HEK293 (cell line): ENCODE measurements at regions not wholly inside any gene's neighbourhood (a gene's known extent, or its start where the extent isn't known, plus 50 kb on each side); places are given as distances from the start of the nearest gene placed in this dataset.
A peak's percentile ranks its signal among the peaks of the same experiment; 100 is the strongest.

Source experiments
- CTCF ChIA-PET: fragments of 350-600 bp; formaldehyde crosslinking; extraction: SDS; loops from one replicate; lab custom pipeline; 2021; ENCODE audit warnings: antibody characterized with exemption; lab: Yijun Ruan, JAX
- POLR2A ChIA-PET: fragments of 300-600 bp; formaldehyde crosslinking; extraction: SDS; loops from one replicate; lab custom pipeline; 2020; ENCODE audit warnings: antibody characterized with exemption, inconsistent platforms; lab: Yijun Ruan, JAX
- H3K27ac ChIP-seq: fragments of 200-500 bp; sonication (Bioruptor generic); 2 replicates; pipeline ENCODE4 v1.5.1; 2014; ENCODE audit warnings: low read depth, low read length, control low read depth, inconsistent platforms; ENCODE audit errors: extremely low read depth
- H3K36me3 ChIP-seq, 2 experiments: fragments of 200-500 bp in 1 of 2; sonication (Bioruptor generic) in 1 of 2; 1 replicate in 1 of 2; 2 replicates in 1 of 2; pipeline ENCODE4 v1.5.1; 2014 to 2017; ENCODE audit warnings: inconsistent platforms in 2 of 2, low read length in 2 of 2; ENCODE audit not compliant: control insufficient read depth in 2 of 2, insufficient read depth in 1 of 2
- H3K4me1 ChIP-seq: fragments of 200-500 bp; sonication (Bioruptor generic); 2 replicates; pipeline ENCODE4 v1.5.1; 2014; ENCODE audit warnings: mild to moderate bottlenecking, low read length, inconsistent platforms; ENCODE audit not compliant: control insufficient read depth, insufficient read depth
- H3K4me3 ChIP-seq: 2 replicates; pipeline ENCODE4 v1.5.1; 2011; ENCODE audit warnings: low read depth, mild to moderate bottlenecking, control low read depth, low read length, moderate library complexity
- H3K9me3 ChIP-seq: fragments of 200-500 bp; sonication (Bioruptor generic); 2 replicates; pipeline ENCODE4 v1.5.1; 2014; ENCODE audit warnings: low read depth, low read length, inconsistent platforms; ENCODE audit not compliant: control insufficient read depth, insufficient read depth
- AEBP2 ChIP-seq: fragments of 450-650 bp; formaldehyde crosslinking; IDR thresholded peaks from 2 replicates; pipeline ENCODE4 v1.5.1; 2016; ENCODE audit warnings: missing biosample characterization, missing genetic modification characterization, borderline replicate concordance
- GLIS1 ChIP-seq: fragments of 450-650 bp; formaldehyde crosslinking; IDR thresholded peaks from 2 replicates; pipeline ENCODE4 v1.5.1; 2016; ENCODE audit warnings: missing biosample characterization, missing genetic modification characterization
- PRDM6 ChIP-seq: fragments of 450-650 bp; formaldehyde crosslinking; IDR thresholded peaks from 2 replicates; pipeline ENCODE4 v1.5.1; 2017; ENCODE audit warnings: missing biosample characterization, missing genetic modification characterization
- SCRT1 ChIP-seq: fragments of 450-650 bp; formaldehyde crosslinking; IDR thresholded peaks from 2 replicates; pipeline ENCODE4 v1.5.1; 2016; ENCODE audit warnings: missing biosample characterization, missing genetic modification characterization, borderline replicate concordance
- ZBTB17 ChIP-seq: fragments of 450-650 bp; formaldehyde crosslinking; IDR thresholded peaks from 2 replicates; pipeline ENCODE4 v1.5.1; 2016; ENCODE audit warnings: missing biosample characterization, missing genetic modification characterization
- ZIC2 ChIP-seq: fragments of 450-650 bp; formaldehyde crosslinking; IDR thresholded peaks from 2 replicates; pipeline ENCODE4 v1.5.1; 2016; ENCODE audit warnings: missing biosample characterization, missing genetic modification characterization
- ZNF10 ChIP-seq: fragments of 450-650 bp; formaldehyde crosslinking; IDR thresholded peaks from 2 replicates; pipeline ENCODE4 v1.5.1; 2017; ENCODE audit warnings: missing biosample characterization, missing genetic modification characterization
- ZNF155 ChIP-seq: fragments of 450-650 bp; formaldehyde crosslinking; IDR thresholded peaks from 2 replicates; pipeline ENCODE4 v1.5.1; 2016; ENCODE audit warnings: missing biosample characterization, missing genetic modification characterization
- ZNF16 ChIP-seq: fragments of 450-650 bp; formaldehyde crosslinking; IDR thresholded peaks from 2 replicates; pipeline ENCODE4 v1.5.1; 2016; ENCODE audit warnings: low read depth, missing biosample characterization, missing genetic modification characterization
- ZNF221 ChIP-seq: fragments of 450-650 bp; formaldehyde crosslinking; IDR thresholded peaks from 2 replicates; pipeline ENCODE4 v1.5.1; 2017; ENCODE audit warnings: missing biosample characterization, missing genetic modification characterization, borderline replicate concordance
- ZNF26 ChIP-seq: fragments of 450-650 bp; formaldehyde crosslinking; IDR thresholded peaks from 2 replicates; pipeline ENCODE4 v1.5.1; 2016; ENCODE audit warnings: missing biosample characterization, missing genetic modification characterization
- ZNF37A ChIP-seq: fragments of 450-650 bp; IDR thresholded peaks from 2 replicates; pipeline ENCODE4 v1.5.1; 2018; ENCODE audit warnings: missing biosample characterization, missing genetic modification characterization
- ZNF473 ChIP-seq: fragments of 450-650 bp; formaldehyde crosslinking; IDR thresholded peaks from 2 replicates; pipeline ENCODE4 v1.5.1; 2017; ENCODE audit warnings: missing biosample characterization, missing genetic modification characterization
- ZNF501 ChIP-seq: fragments of 450-650 bp; formaldehyde crosslinking; IDR thresholded peaks from 2 replicates; pipeline ENCODE4 v1.5.1; 2016; ENCODE audit warnings: missing biosample characterization, missing genetic modification characterization
- ZNF521 ChIP-seq: fragments of 450-650 bp; formaldehyde crosslinking; IDR thresholded peaks from 2 replicates; pipeline ENCODE4 v1.5.1; 2017; ENCODE audit warnings: missing biosample characterization, mild to moderate bottlenecking, missing genetic modification characterization
- ZNF544 ChIP-seq: fragments of 450-650 bp; formaldehyde crosslinking; IDR thresholded peaks from 2 replicates; pipeline ENCODE4 v1.5.0; 2017; ENCODE audit warnings: missing biosample characterization, missing genetic modification characterization
- ZNF549 ChIP-seq: fragments of 450-650 bp; IDR thresholded peaks from 2 replicates; pipeline ENCODE4 v1.5.1; 2018; ENCODE audit warnings: missing biosample characterization, missing genetic modification characterization, mild to moderate bottlenecking, inconsistent platforms, moderate library complexity
- ZNF645 ChIP-seq: fragments of 450-650 bp; formaldehyde crosslinking; IDR thresholded peaks from 2 replicates; pipeline ENCODE4; 2016; ENCODE audit warnings: missing biosample characterization, missing genetic modification characterization
- ZSCAN23 ChIP-seq: fragments of 450-650 bp; formaldehyde crosslinking; IDR thresholded peaks from 2 replicates; pipeline ENCODE4 v1.5.1; 2016; ENCODE audit warnings: missing biosample characterization, missing genetic modification characterization

- H3K4me3 ChIP-seq, result no peak overlapping the region
- ChIA-PET CTCF (no interaction called here), POLR2A (no interaction called here)
- H3K9me3 ChIP-seq, result no peaks in the 10 kb centered on the region
- H3K27ac ChIP-seq, result no peak overlapping the region
- TF ChIP-seq ZNF10 (tag by site-specific recombination), result no peak
- TF ChIP-seq ZIC2 (tag by site-specific recombination), result peak; percentile 90
- no peak for TF ChIP-seq PRDM6 (tag by site-specific recombination)
- no peak for TF ChIP-seq AEBP2 (tag by site-specific recombination)
- TF ChIP-seq ZNF37A (tag by site-specific recombination), result no peak
- 0 out of 2 replicates have a peak, but pooled peaks have one; percentile 18 for TF ChIP-seq GLIS1 (tag by site-specific recombination)
- H3K36me3 ChIP-seq, result no peaks in the 10 kb centered on the region
- no peaks in the 10 kb centered on the region for H3K4me1 ChIP-seq
Observed at GRCh38 chr20:48075591-48076174, 290.4 kb upstream of the SULF2 start.

GRCh38 chr20:48070991-48071652 lies 285.8 kb upstream of the SULF2 start:
- ChIA-PET POLR2A (no interaction called here), CTCF (no interaction called here)
- TF ChIP-seq ZNF501 (tag by site-specific recombination) (no peak), ZNF473 (tag by site-specific recombination) (no peak), ZNF221 (tag by site-specific recombination) (no peak), ZBTB17 (tag by site-specific recombination) (no peak), GLIS1 (tag by site-specific recombination) (no peak), ZNF549 (no peak), ZNF645 (no peak), ZNF26 (tag by site-specific recombination) (no peak), ZNF16 (tag by site-specific recombination) (no peak), ZSCAN23 (tag by site-specific recombination) (no peak), ZNF521 (tag by site-specific recombination) (no peak), ZNF155 (tag by site-specific recombination) (no peak), ZNF544 (tag by site-specific recombination) (no peak), SCRT1 (tag by site-specific recombination) (no peak)
- Histone ChIP-seq H3K4me3 (no peak overlapping the region), H3K9me3 (no peaks in the 10 kb centered on the region), H3K36me3 (no peaks in the 10 kb centered on the region), H3K27ac (no peak overlapping the region), H3K4me1 (no peaks in the 10 kb centered on the region)
